GM21381 (cell line): ENCODE measurements at regions not wholly inside any gene's neighbourhood (a gene's known extent, or its start where the extent isn't known, plus 50 kb on each side); places are given as distances from the start of the nearest gene placed in this dataset.
A peak's percentile ranks its signal among the peaks of the same experiment; 100 is the strongest.
"Not testable (repeated sequence)": the region's sequence is repeated elsewhere in the genome, so short reads cannot be mapped to it uniquely, and the experiment has no call there.

ENCODE experiments used
- ATAC-seq: cut with Tn5 transposase; IDR thresholded peaks from one replicate; pipeline ENCODE4 v1.9.1; 2021; ENCODE audit warnings: mild to moderate bottlenecking, moderate library complexity; ENCODE audit not compliant: unreplicated experiment

DNA sequence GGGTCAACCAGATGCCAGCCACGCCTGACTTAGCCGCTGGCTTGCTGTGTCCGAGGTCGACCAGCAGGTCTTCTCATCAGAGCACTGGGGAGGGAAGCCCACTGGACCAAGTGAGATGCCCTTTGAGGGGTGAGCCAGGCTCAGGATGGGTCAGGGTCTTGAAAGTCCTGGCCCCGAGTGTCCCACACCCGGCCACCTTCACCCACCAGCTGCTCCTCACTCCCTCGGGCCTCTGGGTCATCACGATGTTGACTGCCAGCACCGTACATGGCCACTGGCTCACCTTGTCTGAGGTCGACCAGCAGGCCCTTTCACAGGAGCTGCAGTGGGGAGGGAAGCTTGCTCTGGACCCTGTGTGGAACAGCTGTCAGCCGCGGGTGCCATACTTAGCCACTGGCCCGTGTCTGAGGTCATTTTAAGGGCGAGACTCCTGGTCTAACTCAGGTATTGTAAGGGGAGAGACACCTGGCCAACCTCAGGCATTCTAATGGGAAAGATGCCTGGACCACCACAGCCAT is 1361.3 kb downstream of the UQCRFS1 start:
- ATAC-seq: no peak

DNA sequence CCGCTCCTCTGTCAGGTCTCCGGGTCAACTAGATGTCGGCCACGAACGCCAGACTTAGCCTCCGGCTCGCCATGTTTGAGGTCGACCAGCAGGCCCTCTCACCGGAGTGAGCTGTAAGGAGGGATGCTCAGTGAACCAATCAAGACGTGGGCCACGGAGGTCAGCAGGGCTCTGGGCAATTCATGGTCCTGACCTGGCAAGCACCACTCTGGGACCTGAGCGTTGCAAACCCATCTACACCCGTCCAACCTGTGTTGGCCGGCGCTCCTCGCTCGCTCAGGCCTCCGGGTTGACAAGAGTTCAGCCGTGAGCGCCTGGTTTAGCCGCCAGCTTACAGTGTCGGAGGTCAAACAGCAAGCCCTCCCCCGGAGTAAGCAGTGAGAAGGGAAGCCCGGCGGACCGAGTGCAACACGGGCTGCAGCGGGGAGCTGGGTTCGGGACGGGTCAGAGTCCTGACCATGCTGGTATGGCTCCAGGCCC is 1361.9 kb downstream of the UQCRFS1 start:
- ATAC-seq: no peak

- no peak for ATAC-seq
Observed at GRCh38 chr19:27846944-27847343, 1366.0 kb downstream of the UQCRFS1 start.

DNA sequence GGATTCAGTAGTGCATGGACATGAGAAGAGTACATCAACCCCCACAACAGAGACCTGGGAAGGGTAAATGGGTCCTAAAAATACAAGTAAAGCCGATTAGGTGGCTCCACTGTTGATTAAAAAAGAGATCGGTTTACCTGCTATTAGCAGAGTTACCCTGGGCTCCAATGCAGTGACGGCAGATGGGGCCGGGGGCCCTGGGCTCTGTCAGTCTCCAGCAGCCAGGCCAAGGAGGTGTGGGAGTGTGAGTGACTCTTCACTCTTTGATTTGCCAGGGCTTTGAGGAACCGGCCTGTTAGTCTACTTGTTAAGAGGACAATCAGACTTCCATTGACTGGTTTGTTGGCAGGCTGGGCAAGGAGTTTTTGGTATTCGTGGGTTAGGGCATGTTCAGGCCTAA is 1368.7 kb downstream of the UQCRFS1 start:
- ATAC-seq: no peak

GRCh38 chr19:27843861-27844260 is 1369.1 kb downstream of the UQCRFS1 start:
- ATAC-seq: no peak

DNA sequence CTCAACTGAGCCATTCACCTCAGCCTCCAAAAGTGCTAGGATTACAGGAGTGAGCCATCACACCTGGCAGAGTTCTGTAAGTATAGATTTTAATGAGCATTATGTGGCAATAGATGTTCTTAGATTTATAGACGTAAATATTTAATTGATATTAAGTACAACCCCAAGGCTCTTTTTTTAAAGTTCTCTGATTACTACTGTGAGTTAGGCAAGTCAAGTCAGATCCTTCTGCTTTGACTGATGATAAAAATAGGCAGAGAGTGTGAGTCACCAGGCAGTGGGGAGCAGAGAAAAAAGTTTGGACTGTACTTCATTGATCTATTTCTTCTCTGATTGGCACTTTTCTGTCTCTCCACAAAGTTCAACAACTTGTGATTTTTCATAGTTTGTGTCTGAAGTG is 1379.9 kb downstream of the UQCRFS1 start:
- no peak for ATAC-seq

- no peak for ATAC-seq
Observed at GRCh38 chr19:27828829-27829228, 1384.1 kb downstream of the UQCRFS1 start.

- no peak for ATAC-seq
Observed at GRCh38 chr19:27824108-27824507, 1388.8 kb downstream of the UQCRFS1 start.

DNA sequence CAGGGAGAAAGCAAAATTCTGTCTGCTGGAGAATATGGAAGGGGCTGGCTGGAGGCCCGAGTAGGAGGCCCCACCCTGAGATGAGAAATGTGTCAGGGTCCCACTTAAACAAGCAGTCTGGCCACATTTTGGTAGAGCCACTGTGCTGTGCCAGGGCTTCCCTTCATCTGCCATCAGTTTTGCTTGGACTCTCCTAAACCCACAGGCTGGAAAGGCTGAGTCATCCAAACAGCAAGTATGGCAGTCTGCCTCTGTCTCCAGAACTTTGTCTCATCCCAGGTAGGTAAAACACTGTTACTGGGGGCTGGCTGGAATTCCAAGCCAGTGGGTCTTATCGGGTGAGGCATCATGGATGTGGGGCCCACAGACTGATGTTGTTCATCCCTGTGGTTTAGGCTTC is 1390.6 kb downstream of the UQCRFS1 start:
- ATAC-seq: no peak

- no peak for ATAC-seq
Observed at GRCh38 chr19:27821418-27822018, 1391.4 kb downstream of the UQCRFS1 start.

DNA sequence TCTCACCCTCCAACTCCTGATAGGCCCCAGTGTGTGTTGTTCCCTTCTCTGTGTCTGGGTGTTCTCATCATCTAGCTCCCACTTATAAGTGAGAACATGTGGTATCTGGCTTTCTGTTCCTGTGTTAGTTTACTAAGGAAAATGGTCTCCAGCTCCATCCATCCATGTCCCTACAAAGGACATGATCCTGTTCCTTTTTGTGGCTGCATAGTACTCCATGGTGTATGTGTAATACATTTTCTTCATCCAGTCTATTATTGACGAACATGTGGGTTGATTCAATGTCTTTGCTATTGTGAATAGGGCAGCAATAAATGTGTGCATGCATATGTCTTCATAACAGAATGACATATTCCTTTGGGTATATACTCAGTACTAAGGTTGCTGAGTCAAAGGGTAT is 1397.0 kb downstream of the UQCRFS1 start:
- ATAC-seq: no peak

DNA sequence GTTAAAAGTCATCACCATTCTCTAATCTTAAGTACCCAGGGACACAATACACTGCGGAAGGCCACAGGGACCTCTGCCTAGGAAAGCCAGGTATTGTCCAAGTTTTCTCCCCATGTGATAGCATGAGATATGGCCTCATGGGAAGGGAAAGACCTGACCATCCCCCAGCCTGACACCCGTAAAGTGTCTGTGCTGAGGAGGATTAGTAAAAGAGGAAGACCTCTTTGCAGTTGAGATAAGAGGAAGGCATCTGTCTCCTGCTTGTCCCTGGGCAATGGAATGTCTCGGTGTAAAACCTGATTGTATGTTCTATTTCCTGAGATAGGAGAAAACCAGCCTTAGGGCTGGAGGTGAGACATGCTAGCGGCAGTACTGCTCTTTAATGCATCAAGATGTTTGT is 1398.1 kb downstream of the UQCRFS1 start:
- ATAC-seq: not testable (repeated sequence)

- not testable (repeated sequence) for ATAC-seq
Observed at GRCh38 chr19:27814274-27814673, 1398.7 kb downstream of the UQCRFS1 start.

DNA sequence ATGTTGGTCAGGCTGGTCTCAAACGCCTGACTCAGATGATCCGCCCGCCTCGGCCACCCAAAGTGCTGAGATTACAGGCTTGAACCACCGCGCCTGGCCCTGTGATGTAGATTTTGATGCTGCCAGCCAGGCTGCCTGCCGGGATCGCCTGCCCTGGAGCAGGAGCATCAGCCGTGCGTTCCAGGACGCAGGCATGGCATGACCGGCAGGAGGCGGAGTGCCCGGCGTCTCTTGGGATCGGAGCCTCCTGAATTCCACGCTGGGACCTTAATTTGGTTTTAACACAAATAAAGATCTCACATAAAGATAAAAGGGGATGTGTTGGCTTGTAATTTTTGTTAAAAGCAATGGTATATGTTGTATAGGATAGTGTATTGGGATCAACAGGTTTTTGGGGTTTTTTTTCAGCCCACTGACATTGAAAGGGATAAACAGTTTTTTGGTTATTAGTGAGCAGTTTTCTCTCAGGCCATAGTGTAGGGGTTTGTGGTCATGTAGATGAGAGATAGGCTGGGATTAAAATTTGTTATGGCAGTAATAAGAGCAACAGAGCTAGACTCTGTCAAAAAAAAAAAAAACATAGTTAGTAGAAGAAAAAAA is 1406.4 kb downstream of the UQCRFS1 start:
- no peak for ATAC-seq

DNA sequence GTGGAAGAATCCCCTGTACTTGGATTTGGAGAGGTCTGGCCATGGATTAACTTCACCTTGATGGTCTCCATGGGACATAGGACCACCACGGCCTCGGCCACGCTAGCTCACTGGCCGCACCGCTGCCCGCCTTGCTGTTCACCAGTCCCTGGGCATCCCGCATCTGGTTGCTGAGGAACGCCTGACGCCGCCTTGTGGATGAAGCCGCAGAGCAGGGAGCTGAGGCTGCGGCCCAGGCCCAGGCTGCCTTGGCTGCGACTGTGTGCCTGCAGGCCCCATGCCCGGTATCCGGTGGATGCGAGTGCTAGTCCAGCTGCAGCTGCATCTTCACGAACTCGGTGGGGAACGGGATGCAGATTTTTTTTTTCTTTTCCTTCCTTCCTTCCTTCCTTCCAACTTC is 1407.1 kb downstream of the UQCRFS1 start:
- no peak for ATAC-seq

GRCh38 chr19:27802293-27802692 is 1410.7 kb downstream of the UQCRFS1 start:
- ATAC-seq: not testable (repeated sequence)

DNA sequence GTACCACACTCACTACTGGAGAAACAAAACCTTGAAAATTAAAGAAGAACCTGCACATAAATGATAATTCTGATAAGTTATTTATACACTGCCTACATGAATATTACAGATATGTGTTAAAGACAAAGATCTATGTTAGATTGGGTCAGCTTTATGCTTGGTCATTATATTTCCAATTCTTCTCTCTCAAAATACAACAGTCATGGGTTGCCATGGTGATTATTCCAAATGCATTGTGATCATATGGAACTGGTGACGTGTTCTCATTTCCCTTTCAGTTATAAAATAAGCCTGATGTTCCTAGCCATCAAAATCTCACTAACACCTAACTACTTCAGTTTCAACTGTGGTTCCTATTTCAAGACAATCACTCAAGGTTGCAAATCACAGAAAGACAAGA is 1416.4 kb downstream of the UQCRFS1 start:
- no peak for ATAC-seq

- ATAC-seq: no peak
Observed at GRCh38 chr19:27796073-27796472, 1416.9 kb downstream of the UQCRFS1 start.

DNA sequence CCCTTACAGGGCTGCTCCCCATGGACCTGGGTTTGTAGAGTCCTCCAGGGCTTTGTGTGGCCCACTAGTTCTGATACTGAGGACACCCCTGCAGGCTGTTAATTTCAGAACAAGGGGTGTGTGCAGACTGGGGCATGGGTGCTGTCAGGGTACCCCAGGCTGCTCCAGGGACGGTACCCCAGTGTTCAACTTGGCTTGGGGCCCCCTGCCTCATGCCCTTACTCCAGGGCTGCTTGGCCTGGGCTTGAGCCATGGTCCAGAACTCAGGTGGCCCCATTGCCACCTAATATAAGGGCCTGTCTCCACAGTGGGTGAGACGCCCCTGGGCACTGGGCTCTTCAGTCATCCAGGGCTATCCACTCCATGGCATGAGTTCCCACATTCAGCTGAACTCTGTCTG is 1417.6 kb downstream of the UQCRFS1 start:
- no peak for ATAC-seq

- ATAC-seq: peak; percentile 6
Observed at GRCh38 chr19:27794494-27795042, 1418.4 kb downstream of the UQCRFS1 start.

- peak; percentile 88 for ATAC-seq
Observed at GRCh38 chr19:27793644-27794493, 1419.1 kb downstream of the UQCRFS1 start.
